Neural cell (in vitro differentiated cells): ENCODE measurements at regions not wholly inside any gene's neighbourhood (a gene's known extent, or its start where the extent isn't known, plus 50 kb on each side); places are given as distances from the start of the nearest gene placed in this dataset.

ENCODE experiments used
- EP300 ChIP-seq: fragments of 450-650 bp; conservative IDR thresholded peaks from 2 replicates; pipeline ENCODE4 v1.6.1; 2014; ENCODE audit warnings: antibody characterized with exemption, mild to moderate bottlenecking, moderate library complexity; ENCODE audit not compliant: poor library complexity, severe bottlenecking
- EZH2 ChIP-seq: fragments of 200-600, 300-800 bp; shearing (Covaris generic), sonication (generic); IDR thresholded peaks from 2 replicates; pipeline ENCODE4 v1.6.1; 2014; ENCODE audit warnings: antibody characterized with exemption, low read length, borderline replicate concordance, mild to moderate bottlenecking; ENCODE audit not compliant: insufficient read depth, poor library complexity, severe bottlenecking
- MXI1 ChIP-seq: fragments of 450-650 bp; conservative IDR thresholded peaks from 2 replicates; pipeline ENCODE4 v1.6.1; 2014; ENCODE audit warnings: antibody characterized with exemption, mild to moderate bottlenecking; ENCODE audit not compliant: poor library complexity, severe bottlenecking
- POLR2AphosphoS5 ChIP-seq: IDR thresholded peaks from 2 replicates; pipeline ENCODE4 v1.6.1; 2012
- TAF1 ChIP-seq: IDR thresholded peaks from 2 replicates; pipeline ENCODE4 v1.6.1; 2012; ENCODE audit warnings: low read depth
- TF ChIP-seq, protein P1 (sequence below): fragments of 450-650 bp; IDR thresholded peaks from 2 replicates; pipeline ENCODE4 v1.5.1; 2014; ENCODE audit warnings: antibody characterized with exemption, mild to moderate bottlenecking, moderate library complexity; ENCODE audit not compliant: poor library complexity, severe bottlenecking

DNA sequence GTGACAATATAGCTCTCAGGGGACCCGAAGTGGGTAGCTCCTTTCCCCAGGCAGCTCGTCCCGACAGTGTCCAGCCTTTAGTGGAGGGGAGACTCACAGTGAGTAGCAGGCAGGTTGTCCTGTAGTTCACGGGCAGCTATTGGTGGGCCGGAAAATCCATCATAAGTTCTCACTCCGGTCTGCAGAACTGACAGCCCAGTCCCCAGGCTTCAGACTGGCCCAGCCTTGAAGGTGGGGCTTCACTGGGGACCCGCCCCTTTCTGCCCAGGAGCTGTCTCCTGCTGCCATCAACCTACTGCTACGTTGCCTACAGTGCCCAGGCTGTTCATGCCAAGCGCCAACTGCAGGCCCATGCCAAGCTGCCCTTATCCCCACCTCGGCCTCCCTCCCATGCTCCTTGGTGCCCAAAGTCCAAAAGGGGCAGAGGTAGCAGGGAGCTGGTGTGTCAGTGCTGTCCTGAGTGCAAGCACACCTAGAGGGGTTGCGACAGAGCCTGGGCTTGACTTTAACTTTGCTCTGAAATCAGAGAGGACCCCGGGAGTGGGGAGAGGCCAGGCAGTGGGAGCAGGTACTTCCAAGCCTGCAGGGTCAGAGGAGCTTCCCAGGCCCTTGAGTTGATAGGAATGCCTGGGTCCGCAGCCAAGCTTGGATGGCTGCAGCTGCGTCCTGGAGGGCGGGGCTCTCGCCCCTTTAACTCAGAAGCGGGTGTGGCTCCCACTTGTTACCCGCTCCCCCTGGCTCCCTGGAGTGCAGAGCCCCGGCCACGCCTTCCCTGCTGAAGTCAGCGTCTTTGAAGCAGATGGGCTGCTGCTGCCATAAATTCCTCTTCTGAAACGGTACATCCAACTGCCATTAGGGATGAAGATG is 1144.3 kb upstream of the NCAM2 start:
- TF ChIP-seq, protein P1, sequence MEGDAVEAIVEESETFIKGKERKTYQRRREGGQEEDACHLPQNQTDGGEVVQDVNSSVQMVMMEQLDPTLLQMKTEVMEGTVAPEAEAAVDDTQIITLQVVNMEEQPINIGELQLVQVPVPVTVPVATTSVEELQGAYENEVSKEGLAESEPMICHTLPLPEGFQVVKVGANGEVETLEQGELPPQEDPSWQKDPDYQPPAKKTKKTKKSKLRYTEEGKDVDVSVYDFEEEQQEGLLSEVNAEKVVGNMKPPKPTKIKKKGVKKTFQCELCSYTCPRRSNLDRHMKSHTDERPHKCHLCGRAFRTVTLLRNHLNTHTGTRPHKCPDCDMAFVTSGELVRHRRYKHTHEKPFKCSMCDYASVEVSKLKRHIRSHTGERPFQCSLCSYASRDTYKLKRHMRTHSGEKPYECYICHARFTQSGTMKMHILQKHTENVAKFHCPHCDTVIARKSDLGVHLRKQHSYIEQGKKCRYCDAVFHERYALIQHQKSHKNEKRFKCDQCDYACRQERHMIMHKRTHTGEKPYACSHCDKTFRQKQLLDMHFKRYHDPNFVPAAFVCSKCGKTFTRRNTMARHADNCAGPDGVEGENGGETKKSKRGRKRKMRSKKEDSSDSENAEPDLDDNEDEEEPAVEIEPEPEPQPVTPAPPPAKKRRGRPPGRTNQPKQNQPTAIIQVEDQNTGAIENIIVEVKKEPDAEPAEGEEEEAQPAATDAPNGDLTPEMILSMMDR = no peak
- TF ChIP-seq POLR2AphosphoS5 = no peak
- TF ChIP-seq EZH2 = no peak
- TF ChIP-seq EP300 = no peak
- TF ChIP-seq TAF1 = no peak
- no peak for TF ChIP-seq MXI1
